ENCODE measurements at regions not wholly inside any gene's neighbourhood (a gene's known extent, or its start where the extent isn't known, plus 50 kb on each side); places are given as distances from the start of the nearest gene placed in this dataset.

DNA sequence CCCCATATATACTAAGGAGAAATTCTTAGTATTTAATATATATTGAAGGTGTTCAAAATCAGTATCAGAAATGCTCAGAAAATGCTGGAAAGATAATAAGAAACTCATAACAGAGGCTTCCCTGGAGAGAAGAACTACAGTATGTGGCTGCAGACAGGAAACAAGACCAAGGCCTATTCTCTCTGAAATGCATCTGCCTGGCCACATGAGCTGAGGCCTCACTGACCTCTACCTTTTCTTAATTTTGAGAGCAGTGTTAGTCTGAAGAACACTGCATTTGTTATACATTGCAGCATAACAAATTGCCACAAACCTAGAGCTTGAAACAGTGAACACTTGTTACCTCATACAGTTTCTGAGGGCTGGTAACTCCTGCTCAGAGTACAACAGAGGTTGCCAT lies 133.4 kb upstream of the SPEF2 start:
- TF ChIP-seq, protein P1, sequence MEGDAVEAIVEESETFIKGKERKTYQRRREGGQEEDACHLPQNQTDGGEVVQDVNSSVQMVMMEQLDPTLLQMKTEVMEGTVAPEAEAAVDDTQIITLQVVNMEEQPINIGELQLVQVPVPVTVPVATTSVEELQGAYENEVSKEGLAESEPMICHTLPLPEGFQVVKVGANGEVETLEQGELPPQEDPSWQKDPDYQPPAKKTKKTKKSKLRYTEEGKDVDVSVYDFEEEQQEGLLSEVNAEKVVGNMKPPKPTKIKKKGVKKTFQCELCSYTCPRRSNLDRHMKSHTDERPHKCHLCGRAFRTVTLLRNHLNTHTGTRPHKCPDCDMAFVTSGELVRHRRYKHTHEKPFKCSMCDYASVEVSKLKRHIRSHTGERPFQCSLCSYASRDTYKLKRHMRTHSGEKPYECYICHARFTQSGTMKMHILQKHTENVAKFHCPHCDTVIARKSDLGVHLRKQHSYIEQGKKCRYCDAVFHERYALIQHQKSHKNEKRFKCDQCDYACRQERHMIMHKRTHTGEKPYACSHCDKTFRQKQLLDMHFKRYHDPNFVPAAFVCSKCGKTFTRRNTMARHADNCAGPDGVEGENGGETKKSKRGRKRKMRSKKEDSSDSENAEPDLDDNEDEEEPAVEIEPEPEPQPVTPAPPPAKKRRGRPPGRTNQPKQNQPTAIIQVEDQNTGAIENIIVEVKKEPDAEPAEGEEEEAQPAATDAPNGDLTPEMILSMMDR (IDR thresholded peaks at IDR 0.05; ENCODE audit: low read depth, low read length) = no peak

DNA sequence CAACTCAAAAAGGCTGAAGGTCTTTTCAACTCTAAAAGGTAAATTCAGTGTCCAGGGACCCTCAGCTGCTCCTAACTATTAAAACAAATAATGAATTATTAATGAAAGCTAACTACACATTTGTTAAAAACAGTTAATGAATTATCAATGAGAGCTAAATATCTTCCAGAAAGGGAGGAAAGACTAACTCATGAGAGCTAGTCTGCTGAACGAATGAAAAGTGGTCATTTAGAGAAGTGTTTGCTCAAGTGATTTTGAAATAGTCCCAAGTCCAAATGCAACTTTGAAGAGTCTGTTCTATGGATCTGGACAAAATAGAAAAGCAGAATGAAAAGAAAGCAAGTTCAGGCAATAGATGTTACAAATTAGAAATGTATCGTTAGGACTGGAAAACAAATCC lies 133.9 kb upstream of the SPEF2 start:
- H3K9me3 ChIP-seq = no peaks in the 10 kb centered on the region
- DNase-seq = no peak
- TF ChIP-seq, protein P1 (IDR thresholded peaks at IDR 0.05; ENCODE audit: low read depth, low read length) = no peak
- H3K27me3 ChIP-seq = no peaks in the 10 kb centered on the region
- no peaks in the 10 kb centered on the region for H3K4me1 ChIP-seq
- no peaks in the 10 kb centered on the region for H3K36me3 ChIP-seq
- no peak overlapping the region for H3K4me3 ChIP-seq (ENCODE audit: low read depth, low read length)

More for the DNA sequence above, 133.4 kb upstream of the SPEF2 start:
- DNase-seq = no peak
- H3K27me3 ChIP-seq = no peaks in the 10 kb centered on the region
- no peaks in the 10 kb centered on the region for H3K9me3 ChIP-seq
- H3K4me1 ChIP-seq = no peaks in the 10 kb centered on the region
- H3K4me3 ChIP-seq (ENCODE audit: low read depth, low read length) = no peak overlapping the region
- no peaks in the 10 kb centered on the region for H3K36me3 ChIP-seq

DNA sequence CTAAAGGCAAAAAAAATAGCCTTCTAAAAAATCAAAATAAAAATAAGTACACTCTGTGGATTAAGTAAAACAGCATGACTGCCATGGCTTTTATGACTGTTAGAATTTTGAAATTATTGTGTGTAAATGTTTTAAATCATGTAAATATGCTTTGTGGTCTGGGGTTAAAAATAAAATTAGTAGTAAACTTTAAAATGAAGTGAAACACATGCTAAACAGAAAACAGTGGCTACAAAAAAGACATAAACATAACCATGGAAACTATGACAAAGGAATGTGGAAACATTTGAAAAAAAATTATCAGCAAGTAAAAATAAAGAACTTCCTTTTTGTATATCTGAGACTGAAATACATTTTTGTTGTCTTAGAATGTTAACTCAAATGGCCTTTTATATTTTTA lies 134.5 kb upstream of the SPEF2 start:
- H3K4me1 ChIP-seq = no peaks in the 10 kb centered on the region
- no peaks in the 10 kb centered on the region for H3K27me3 ChIP-seq
- no peaks in the 10 kb centered on the region for H3K36me3 ChIP-seq
- DNase-seq = no peak
- TF ChIP-seq, protein P1 (IDR thresholded peaks at IDR 0.05; ENCODE audit: low read depth, low read length) = no peak
- no peak overlapping the region for H3K4me3 ChIP-seq (ENCODE audit: low read depth, low read length)
- no peaks in the 10 kb centered on the region for H3K9me3 ChIP-seq

DNA sequence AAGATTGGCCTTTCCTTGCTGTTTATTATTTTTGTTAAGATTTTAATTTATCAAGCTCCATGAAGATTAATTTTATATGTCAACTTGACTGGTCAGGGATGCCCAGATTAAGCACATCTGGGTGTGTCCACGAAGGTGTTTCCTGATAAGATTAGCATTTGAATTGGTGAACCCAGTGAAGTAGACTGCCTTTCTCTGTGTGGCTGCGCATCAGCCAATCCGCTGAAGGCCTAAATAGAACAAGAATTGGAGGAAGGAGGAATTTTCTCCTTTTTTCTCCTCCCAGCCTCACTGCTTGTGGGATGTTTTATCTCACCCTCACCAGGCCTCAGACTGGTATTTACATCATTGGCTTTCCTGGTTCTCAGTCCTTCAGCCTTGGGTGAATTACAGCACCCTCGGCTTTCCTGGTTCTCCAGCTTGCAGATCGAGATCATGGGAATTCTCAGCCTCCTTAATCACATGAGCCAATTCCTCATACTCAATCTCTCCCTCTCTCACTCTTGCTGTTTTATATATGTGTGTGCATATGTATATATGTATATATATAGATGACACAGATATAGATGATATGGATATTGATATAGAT lies 135.4 kb upstream of the SPEF2 start:
- DNase-seq = no peak
- H3K27me3 ChIP-seq = no peaks in the 10 kb centered on the region
- TF ChIP-seq, protein P1 (IDR thresholded peaks at IDR 0.05; ENCODE audit: low read depth, low read length) = no peak
- no peaks in the 10 kb centered on the region for H3K36me3 ChIP-seq
- no peaks in the 10 kb centered on the region for H3K9me3 ChIP-seq
- no peaks in the 10 kb centered on the region for H3K4me1 ChIP-seq
- H3K4me3 ChIP-seq (ENCODE audit: low read depth, low read length) = no peak overlapping the region

DNA sequence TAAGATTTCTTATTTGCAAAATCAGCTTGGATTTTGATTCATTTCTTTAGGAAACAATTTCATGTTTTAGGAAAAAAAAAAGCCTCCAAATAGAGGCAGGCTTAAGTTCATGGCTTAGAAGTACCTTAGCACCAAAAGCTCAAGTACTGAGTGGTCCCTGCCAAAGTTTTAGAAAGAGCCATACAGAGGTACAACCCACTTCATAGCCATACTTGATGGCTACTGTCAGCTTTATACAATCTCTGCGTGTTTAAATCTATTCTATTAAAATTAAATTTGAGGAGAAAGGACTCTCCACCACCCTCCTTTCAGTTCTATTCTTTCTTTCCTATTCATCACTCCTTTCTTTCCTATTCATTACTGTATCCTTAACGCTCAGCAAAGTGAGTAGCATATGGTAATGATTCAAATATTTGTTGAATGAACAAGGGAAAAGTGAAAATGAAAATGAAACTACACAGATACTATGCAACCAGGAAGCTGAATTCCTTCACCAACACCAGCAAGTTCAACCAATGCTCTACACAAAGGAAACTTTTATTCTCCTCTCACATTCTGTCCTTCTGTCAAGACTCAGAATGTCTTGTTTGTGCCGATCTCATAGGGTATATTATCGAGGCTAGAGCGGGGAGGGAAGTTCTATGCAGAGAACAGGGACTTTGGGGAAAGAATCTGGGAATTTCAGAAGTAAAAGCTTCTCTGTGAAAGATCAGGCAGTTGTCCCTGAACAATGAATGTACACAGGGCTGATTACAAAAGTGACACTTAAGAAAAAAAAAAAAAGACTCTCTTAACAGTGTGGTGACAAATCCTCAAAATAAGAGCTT lies 138.6 kb upstream of the SPEF2 start:
- TF ChIP-seq, protein P1 (IDR thresholded peaks at IDR 0.05; ENCODE audit: low read depth, low read length) = no peak
- no peaks in the 10 kb centered on the region for H3K9me3 ChIP-seq
- no peak for DNase-seq
- no peaks in the 10 kb centered on the region for H3K4me1 ChIP-seq
- H3K27me3 ChIP-seq = no peaks in the 10 kb centered on the region
- H3K36me3 ChIP-seq = no peaks in the 10 kb centered on the region
- H3K4me3 ChIP-seq (ENCODE audit: low read depth, low read length) = no peak overlapping the region

DNA sequence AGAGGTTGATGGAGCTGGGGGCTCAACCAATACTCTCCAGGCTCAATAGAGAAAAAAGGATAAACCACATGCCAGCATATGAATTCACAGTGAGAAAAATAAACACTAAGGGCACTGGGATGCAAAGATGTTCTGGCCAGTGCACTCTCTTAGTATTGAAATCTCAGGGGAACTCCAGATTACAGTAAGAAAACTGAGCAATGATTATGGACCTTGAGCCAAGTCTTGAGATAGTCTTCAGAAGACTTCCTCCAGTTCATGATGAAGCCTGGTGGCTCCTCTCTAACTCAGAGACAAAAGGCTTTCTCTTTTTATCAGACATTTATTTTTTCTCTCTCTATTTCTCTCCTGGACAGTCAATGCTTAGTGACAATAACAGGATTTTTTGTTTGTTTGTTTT lies 139.8 kb upstream of the SPEF2 start:
- H3K27me3 ChIP-seq = no peaks in the 10 kb centered on the region
- no peak overlapping the region for H3K4me3 ChIP-seq (ENCODE audit: low read depth, low read length)
- TF ChIP-seq, protein P1 (IDR thresholded peaks at IDR 0.05; ENCODE audit: low read depth, low read length) = no peak
- no peaks in the 10 kb centered on the region for H3K9me3 ChIP-seq
- DNase-seq = no peak
- H3K4me1 ChIP-seq = no peaks in the 10 kb centered on the region
- H3K36me3 ChIP-seq = no peaks in the 10 kb centered on the region
